DMS114 treated with DMSO at 0.1 percent for 48 hours (cell line): ENCODE measurements at regions not wholly inside any gene's neighbourhood (a gene's known extent, or its start where the extent isn't known, plus 50 kb on each side); places are given as distances from the start of the nearest gene placed in this dataset.

ENCODE experiments used
- DNase-seq: peaks from one replicate; lab custom pipeline; 2025; ENCODE audit not compliant: unreplicated experiment; lab: John Stamatoyannopoulos, UW

- DNase-seq: no peak
Measured at GRCh38 chr10:29694121-29694520, 59.4 kb upstream of the SVIL start.

- DNase-seq: no peak
Measured at GRCh38 chr10:29692121-29692539, 57.4 kb upstream of the SVIL start.

- no peak for DNase-seq
Measured at GRCh38 chr10:29691564-29692072, 56.8 kb upstream of the SVIL start.

GRCh38 chr10:29689001-29689400, 54.2 kb upstream of the SVIL start:
- DNase-seq: no peak

- DNase-seq: no peak
Measured at GRCh38 chr10:29688230-29688661, 53.5 kb upstream of the SVIL start.

GRCh38 chr10:29687421-29688164, 52.8 kb upstream of the SVIL start:
- no peak for DNase-seq

GRCh38 chr10:29685506-29685905, 50.7 kb upstream of the SVIL start:
- no peak for DNase-seq
